Osteoblast (primary cell): ENCODE measurements at regions not wholly inside any gene's neighbourhood (a gene's known extent, or its start where the extent isn't known, plus 50 kb on each side); places are given as distances from the start of the nearest gene placed in this dataset.
A peak's percentile ranks its signal among the peaks of the same experiment; 100 is the strongest.

ENCODE experiments used
- DNase-seq: peaks from one replicate; pipeline ENCODE4 v3.0.0; 2011; ENCODE audit warnings: low spot score, mixed read lengths; ENCODE audit not compliant: insufficient read length; ENCODE audit errors: missing footprints
- H2AFZ ChIP-seq: 2 replicates; pipeline ENCODE4 v1.6.0; 2011; ENCODE audit warnings: mild to moderate bottlenecking, low read length
- H3K27ac ChIP-seq: 2 replicates; pipeline ENCODE4 v1.5.1; 2011; ENCODE audit warnings: mild to moderate bottlenecking, low read depth, low read length, moderate library complexity
- H3K27me3 ChIP-seq: 2 replicates; pipeline ENCODE4 v1.6.0; 2012; ENCODE audit warnings: mild to moderate bottlenecking, control low read depth, inconsistent platforms, low read length, moderate library complexity; ENCODE audit not compliant: insufficient read depth
- H3K36me3 ChIP-seq: 2 replicates; pipeline ENCODE4 v1.5.1; 2011; ENCODE audit warnings: mild to moderate bottlenecking, low read length, control low read depth, moderate library complexity; ENCODE audit not compliant: insufficient read depth
- H3K4me1 ChIP-seq: 2 replicates; pipeline ENCODE4 v1.5.1; 2011; ENCODE audit warnings: mild to moderate bottlenecking, low read length, control low read depth, moderate library complexity; ENCODE audit not compliant: insufficient read depth
- H3K4me2 ChIP-seq: 2 replicates; pipeline ENCODE4 v1.6.0; 2011; ENCODE audit warnings: mild to moderate bottlenecking, low read length; ENCODE audit not compliant: insufficient read depth
- H3K4me3 ChIP-seq: fragments of 200-600 bp; sonication (generic); 3 replicates; pipeline ENCODE4 v1.5.1; 2012; ENCODE audit warnings: mild to moderate bottlenecking, low read length, inconsistent platforms; ENCODE audit not compliant: insufficient read depth
- H3K79me2 ChIP-seq: 2 replicates; pipeline ENCODE4 v1.6.0; 2012; ENCODE audit warnings: mild to moderate bottlenecking, low read length, control low read depth, inconsistent platforms; ENCODE audit not compliant: insufficient read depth
- H3K9me3 ChIP-seq: 2 replicates; pipeline ENCODE4 v1.5.1; 2011; ENCODE audit warnings: low read depth, low read length, control low read depth
- H4K20me1 ChIP-seq: 2 replicates; pipeline ENCODE4 v1.6.0; 2012; ENCODE audit warnings: mild to moderate bottlenecking, low read length, control low read depth; ENCODE audit not compliant: insufficient read depth
- CTCF ChIP-seq: IDR thresholded peaks from 2 replicates; pipeline ENCODE4 v1.5.1; 2011; ENCODE audit warnings: mild to moderate bottlenecking, low read depth, low read length, moderate library complexity; ENCODE audit errors: extremely low read depth

GRCh38 chr3:110390372-110390771, 681.2 kb upstream of the NECTIN3 start:
- TF ChIP-seq CTCF = no peak
- H3K4me2 ChIP-seq = no peak overlapping the region
- H3K4me3 ChIP-seq = no peak overlapping the region
- no peaks in the 10 kb centered on the region for H3K9me3 ChIP-seq
- DNase-seq = no peak
- H4K20me1 ChIP-seq = no peaks in the 10 kb centered on the region
- H2AFZ ChIP-seq = no peak overlapping the region
- no peak overlapping the region for H3K27ac ChIP-seq
- H3K4me1 ChIP-seq = peaks cover 9% of the 10 kb centered on the region
- no peaks in the 10 kb centered on the region for H3K36me3 ChIP-seq
- no peaks in the 10 kb centered on the region for H3K79me2 ChIP-seq
- H3K27me3 ChIP-seq = no peaks in the 10 kb centered on the region

- DNase-seq = no peak
- Histone ChIP-seq H3K9me3 (no peaks in the 10 kb centered on the region), H3K4me2 (no peak overlapping the region), H3K36me3 (no peaks in the 10 kb centered on the region), H3K79me2 (no peaks in the 10 kb centered on the region), H3K4me3 (no peak overlapping the region), H2AFZ (peak overlapping the region; percentile 35), H3K27me3 (no peaks in the 10 kb centered on the region), H3K4me1 (peaks cover 7% of the 10 kb centered on the region), H4K20me1 (no peaks in the 10 kb centered on the region), H3K27ac (no peak overlapping the region)
- no peak for TF ChIP-seq CTCF
Measured at GRCh38 chr3:110391042-110391441, 680.6 kb upstream of the NECTIN3 start.

GRCh38 chr3:110391640-110392395, 679.8 kb upstream of the NECTIN3 start:
- H3K79me2 ChIP-seq = no peaks in the 10 kb centered on the region
- no peak for DNase-seq
- H3K4me2 ChIP-seq = peak overlapping the region; percentile 34
- no peaks in the 10 kb centered on the region for H3K36me3 ChIP-seq
- peaks cover 7% of the 10 kb centered on the region for H3K4me1 ChIP-seq
- no peaks in the 10 kb centered on the region for H3K27me3 ChIP-seq
- H3K4me3 ChIP-seq = no peak overlapping the region
- peak overlapping the region; percentile 49 for H2AFZ ChIP-seq
- no peak for TF ChIP-seq CTCF
- H3K9me3 ChIP-seq = no peaks in the 10 kb centered on the region
- H4K20me1 ChIP-seq = no peaks in the 10 kb centered on the region
- no peak overlapping the region for H3K27ac ChIP-seq

GRCh38 chr3:110393941-110394340, 677.7 kb upstream of the NECTIN3 start:
- peaks cover 7% of the 10 kb centered on the region for H3K4me1 ChIP-seq
- no peak overlapping the region for H3K4me2 ChIP-seq
- H4K20me1 ChIP-seq = no peaks in the 10 kb centered on the region
- H3K79me2 ChIP-seq = no peaks in the 10 kb centered on the region
- no peaks in the 10 kb centered on the region for H3K9me3 ChIP-seq
- H3K4me3 ChIP-seq = no peak overlapping the region
- no peaks in the 10 kb centered on the region for H3K36me3 ChIP-seq
- no peak for TF ChIP-seq CTCF
- H3K27me3 ChIP-seq = no peaks in the 10 kb centered on the region
- DNase-seq = no peak
- no peak overlapping the region for H2AFZ ChIP-seq
- H3K27ac ChIP-seq = no peak overlapping the region
